ENCODE measurements at regions not wholly inside any gene's neighbourhood (a gene's known extent, or its start where the extent isn't known, plus 50 kb on each side); places are given as distances from the start of the nearest gene placed in this dataset.
"Not testable (repeated sequence)": the region's sequence is repeated elsewhere in the genome, so short reads cannot be mapped to it uniquely, and the experiment has no call there.

DNA sequence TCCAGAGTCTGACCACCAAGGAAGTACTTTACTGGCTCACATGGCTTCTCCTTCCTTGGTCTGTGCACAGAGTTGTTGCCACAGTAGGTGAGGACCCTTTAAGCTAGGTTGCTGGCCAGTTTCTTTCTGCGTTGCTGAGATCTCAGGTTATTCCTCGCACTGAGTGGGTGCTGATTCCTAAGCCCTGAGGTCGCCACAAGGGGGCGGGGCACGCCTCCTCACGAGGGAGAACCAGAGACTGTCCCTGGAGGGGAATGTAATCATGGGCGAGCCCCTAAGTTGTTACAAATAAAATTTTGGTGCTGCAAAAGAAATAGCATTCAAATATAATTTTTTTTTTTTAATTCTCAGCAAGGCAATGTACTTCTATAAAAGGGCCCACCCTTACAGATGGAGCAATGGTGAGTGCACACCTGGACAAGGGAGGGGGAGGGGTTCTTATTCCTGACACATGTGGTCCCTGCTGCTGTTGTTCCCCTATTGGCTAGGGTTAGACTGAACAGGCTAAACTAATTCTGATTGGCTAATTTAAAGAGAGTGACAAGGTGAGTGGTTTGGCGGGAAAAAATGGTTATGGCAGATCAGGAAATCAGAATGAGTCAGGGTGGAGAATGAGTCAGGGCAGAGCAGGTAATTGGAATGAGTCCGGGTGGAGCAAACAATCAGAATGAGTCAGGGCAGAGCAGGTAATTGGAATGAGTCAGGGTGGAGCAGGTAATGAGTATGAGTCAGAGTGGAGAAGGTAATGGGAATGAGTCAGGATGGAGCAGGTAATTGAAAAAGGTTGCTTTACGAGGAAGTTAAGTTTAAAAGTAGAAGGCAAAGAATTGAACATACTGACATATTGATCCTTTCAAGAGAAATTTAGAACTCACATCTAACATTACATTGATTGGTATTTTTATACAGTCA, 107.5 kb downstream of the VSIG4 start:
- H3K27ac ChIP-seq = no peak overlapping the region
- no peaks in the 10 kb centered on the region for H3K4me1 ChIP-seq
- intact Hi-C loops (cut with DNase I) = no loop called here
- no peaks in the 10 kb centered on the region for H3K9me3 ChIP-seq
- no peak overlapping the region for H3K4me3 ChIP-seq
- H3K27me3 ChIP-seq = no peaks in the 10 kb centered on the region
- peak in 1 of 2 donors; percentile 7 for TF ChIP-seq POLR2AphosphoS5 (IDR thresholded peaks at IDR 0.05; ENCODE audit: insufficient read depth in 1 of 2, low read depth in 1 of 2)
- TF ChIP-seq, protein P1, sequence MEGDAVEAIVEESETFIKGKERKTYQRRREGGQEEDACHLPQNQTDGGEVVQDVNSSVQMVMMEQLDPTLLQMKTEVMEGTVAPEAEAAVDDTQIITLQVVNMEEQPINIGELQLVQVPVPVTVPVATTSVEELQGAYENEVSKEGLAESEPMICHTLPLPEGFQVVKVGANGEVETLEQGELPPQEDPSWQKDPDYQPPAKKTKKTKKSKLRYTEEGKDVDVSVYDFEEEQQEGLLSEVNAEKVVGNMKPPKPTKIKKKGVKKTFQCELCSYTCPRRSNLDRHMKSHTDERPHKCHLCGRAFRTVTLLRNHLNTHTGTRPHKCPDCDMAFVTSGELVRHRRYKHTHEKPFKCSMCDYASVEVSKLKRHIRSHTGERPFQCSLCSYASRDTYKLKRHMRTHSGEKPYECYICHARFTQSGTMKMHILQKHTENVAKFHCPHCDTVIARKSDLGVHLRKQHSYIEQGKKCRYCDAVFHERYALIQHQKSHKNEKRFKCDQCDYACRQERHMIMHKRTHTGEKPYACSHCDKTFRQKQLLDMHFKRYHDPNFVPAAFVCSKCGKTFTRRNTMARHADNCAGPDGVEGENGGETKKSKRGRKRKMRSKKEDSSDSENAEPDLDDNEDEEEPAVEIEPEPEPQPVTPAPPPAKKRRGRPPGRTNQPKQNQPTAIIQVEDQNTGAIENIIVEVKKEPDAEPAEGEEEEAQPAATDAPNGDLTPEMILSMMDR (IDR thresholded peaks at IDR 0.05) = no peak
- no peak for DNase-seq (ENCODE audit: extremely low spot score in 2 of 2)
- no peaks in the 10 kb centered on the region for H3K36me3 ChIP-seq

DNA sequence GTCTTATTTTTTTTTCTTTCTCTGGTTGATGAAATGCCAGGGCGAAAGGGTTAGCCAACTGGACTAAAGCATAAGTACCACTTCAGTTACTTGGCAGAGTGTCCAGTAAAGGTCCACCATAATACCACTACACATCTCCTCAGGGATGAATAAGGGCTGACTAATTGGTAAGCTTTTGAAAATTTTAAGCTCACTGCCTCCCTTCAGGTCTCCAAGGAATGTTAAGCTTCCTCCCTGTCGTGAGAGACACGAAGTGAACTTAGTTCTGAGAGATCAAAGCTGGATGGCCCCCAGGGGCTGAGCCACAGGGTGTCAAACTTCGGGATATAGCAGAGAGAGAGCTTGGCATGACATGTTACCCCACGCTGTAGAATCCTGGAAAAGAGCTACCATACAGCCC, 111.4 kb downstream of the VSIG4 start:
- intact Hi-C loops (cut with DNase I) = no loop called here
- H3K27ac ChIP-seq = no peak overlapping the region
- H3K4me1 ChIP-seq = no peaks in the 10 kb centered on the region
- DNase-seq (ENCODE audit: extremely low spot score in 2 of 2) = no peak
- no peak overlapping the region for H3K4me3 ChIP-seq
- H3K36me3 ChIP-seq = no peaks in the 10 kb centered on the region
- H3K9me3 ChIP-seq = no peaks in the 10 kb centered on the region
- no peaks in the 10 kb centered on the region for H3K27me3 ChIP-seq
- TF ChIP-seq POLR2A (IDR thresholded peaks at IDR 0.05) = no peak
- TF ChIP-seq POLR2AphosphoS5 (IDR thresholded peaks at IDR 0.05; ENCODE audit: insufficient read depth in 1 of 2, low read depth in 1 of 2) = no peak
- TF ChIP-seq, protein P1 (IDR thresholded peaks at IDR 0.05) = no peak

DNA sequence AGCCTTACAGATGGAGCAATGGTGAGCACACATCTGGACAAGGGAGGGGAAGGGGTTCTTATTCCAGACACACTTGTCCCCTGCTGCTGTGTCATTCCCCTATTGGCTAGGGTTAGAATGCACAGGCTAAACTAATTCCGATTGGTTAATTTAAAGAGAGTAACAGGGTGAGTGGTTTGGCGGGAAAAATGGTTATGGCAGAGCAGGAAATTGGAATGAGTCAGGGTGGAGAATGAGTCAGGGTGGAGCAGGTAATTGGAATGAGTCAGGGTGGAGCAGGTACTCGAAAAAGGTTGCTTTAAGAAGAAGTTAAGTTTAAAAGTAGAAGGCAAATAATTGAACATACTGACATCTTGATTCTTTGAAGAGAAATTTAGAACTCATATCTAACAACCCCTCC, 112.5 kb downstream of the VSIG4 start:
- H3K4me1 ChIP-seq; H3K36me3 ChIP-seq; H3K9me3 ChIP-seq; H3K4me3 ChIP-seq; H3K27ac ChIP-seq; DNase-seq (ENCODE audit: extremely low spot score in 2 of 2); H3K27me3 ChIP-seq; intact Hi-C loops (cut with DNase I): not testable (repeated sequence)

DNA sequence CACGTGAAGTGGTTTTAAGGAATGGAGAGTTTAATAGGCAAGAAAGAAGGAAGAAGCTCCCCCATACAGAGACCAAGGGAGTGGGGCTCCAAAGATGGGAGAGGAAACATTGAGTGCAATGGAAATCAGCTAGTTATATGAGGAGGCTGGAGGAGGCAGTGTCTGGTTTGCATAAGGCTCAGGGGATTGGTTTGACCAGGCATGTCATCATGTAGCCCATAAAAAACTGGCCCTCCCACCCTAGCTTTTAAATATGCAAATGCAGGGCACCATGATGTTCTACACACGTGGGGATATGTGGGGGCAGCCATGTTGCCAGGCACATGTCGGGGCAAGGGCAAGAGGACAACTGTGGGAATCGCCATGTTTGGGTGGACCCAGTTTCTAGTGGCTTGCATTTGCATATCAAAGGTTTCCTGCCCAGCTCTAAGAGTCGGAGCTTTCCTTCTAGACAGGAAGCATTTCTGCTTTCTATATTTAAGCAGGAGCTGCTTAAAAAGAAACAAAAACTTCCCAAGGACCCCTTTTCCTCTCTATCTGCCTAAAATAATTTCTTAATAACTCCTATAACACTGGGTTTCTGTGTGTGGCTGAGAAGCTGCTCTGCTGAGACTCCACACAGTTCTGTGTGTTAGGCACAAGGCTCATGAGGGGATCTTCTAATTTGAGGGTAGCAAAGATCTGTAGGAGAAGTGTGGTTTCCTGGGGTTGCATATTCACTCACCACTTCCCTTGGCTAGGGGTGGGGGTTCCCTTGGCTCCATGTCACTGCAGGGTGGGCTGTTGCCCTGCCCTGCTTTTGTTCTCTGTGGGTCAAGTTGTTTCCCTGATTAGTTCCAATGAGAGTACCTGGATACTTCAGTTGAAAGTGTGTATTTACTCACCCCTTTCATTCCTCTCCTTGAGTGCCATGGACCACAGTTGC, 113.5 kb downstream of the VSIG4 start:
- no peaks in the 10 kb centered on the region for H3K36me3 ChIP-seq
- H3K27ac ChIP-seq = no peak overlapping the region
- intact Hi-C loops (cut with DNase I) = no loop called here
- no peaks in the 10 kb centered on the region for H3K27me3 ChIP-seq
- H3K4me3 ChIP-seq = no peak overlapping the region
- no peak for DNase-seq (ENCODE audit: extremely low spot score in 2 of 2)
- no peaks in the 10 kb centered on the region for H3K9me3 ChIP-seq
- TF ChIP-seq, protein P1 (IDR thresholded peaks at IDR 0.05) = no peak
- TF ChIP-seq POLR2AphosphoS5 (IDR thresholded peaks at IDR 0.05; ENCODE audit: insufficient read depth in 1 of 2, low read depth in 1 of 2) (no peak), POLR2A (IDR thresholded peaks at IDR 0.05) (no peak)
- H3K4me1 ChIP-seq = no peaks in the 10 kb centered on the region

- TF ChIP-seq POLR2A (IDR thresholded peaks at IDR 0.05) = no peak
- TF ChIP-seq, protein P1 (IDR thresholded peaks at IDR 0.05) = no peak
- no peak for TF ChIP-seq POLR2AphosphoS5 (IDR thresholded peaks at IDR 0.05; ENCODE audit: insufficient read depth in 1 of 2, low read depth in 1 of 2)
- DNase-seq (ENCODE audit: extremely low spot score in 2 of 2) = no peak
- intact Hi-C loops (cut with DNase I) = no loop called here
- no peaks in the 10 kb centered on the region for H3K27me3 ChIP-seq
- H3K27ac ChIP-seq = no peak overlapping the region
- H3K9me3 ChIP-seq = no peaks in the 10 kb centered on the region
- no peak overlapping the region for H3K4me3 ChIP-seq
- no peaks in the 10 kb centered on the region for H3K36me3 ChIP-seq
- no peaks in the 10 kb centered on the region for H3K4me1 ChIP-seq
These were observed 114.3 kb downstream of the VSIG4 start for GRCh38 chrX:65925592-65925991.
